Right lung (tissue), 2 donors: ENCODE measurements at regions not wholly inside any gene's neighbourhood (a gene's known extent, or its start where the extent isn't known, plus 50 kb on each side); places are given as distances from the start of the nearest gene placed in this dataset.
"Not testable (repeated sequence)": the region's sequence is repeated elsewhere in the genome, so short reads cannot be mapped to it uniquely, and the experiment has no call there.

Experiments used
- DNase-seq, 2 donors: peaks; one replicate each; pipeline ENCODE4 v3.0.0-alpha.2; 2013

DNA sequence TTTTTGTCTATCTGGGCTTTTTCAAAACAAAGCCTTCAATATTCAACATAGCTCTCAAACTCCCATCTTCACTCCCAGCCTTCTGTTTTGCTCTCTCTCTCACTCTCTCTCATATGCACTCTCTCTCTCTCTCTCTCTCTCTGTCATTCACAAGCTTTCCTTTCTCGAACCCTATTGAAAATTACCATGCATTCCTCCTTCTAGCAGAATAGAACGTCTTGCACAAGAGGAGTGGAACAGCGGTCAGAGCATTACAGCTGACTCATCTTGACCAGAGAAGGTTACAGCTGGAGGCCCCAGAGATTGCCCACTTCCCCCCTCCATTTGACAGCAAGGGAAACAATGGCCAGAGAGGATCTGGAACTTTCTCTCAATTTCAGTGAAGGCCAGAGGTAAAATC, 51.0 kb upstream of the LIFR start:
- no peak for DNase-seq

GRCh38 chr5:38607930-38608564, 51.6 kb upstream of the LIFR start:
- DNase-seq = no peak

GRCh38 chr5:38608874-38609273, 52.4 kb upstream of the LIFR start:
- no peak for DNase-seq

DNA sequence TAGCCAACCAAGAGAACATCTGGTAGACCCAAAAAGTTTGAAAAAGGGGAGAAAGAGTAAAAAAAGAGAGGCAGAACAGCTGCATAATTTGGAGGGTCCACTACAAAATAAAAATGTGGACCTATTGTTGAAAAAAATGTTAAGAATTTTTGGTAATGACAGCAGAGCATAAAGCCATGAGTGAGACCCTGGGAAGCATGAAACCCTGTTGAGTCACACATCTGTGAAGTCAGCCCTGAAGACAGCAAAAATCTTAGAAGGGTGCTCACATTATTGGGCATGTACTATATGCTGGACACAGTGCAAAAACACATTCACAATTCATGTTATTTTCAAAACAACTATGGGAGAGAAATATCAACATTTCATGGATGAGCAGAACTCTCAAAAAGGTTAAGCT, 56.4 kb upstream of the LIFR start:
- DNase-seq = no peak

DNA sequence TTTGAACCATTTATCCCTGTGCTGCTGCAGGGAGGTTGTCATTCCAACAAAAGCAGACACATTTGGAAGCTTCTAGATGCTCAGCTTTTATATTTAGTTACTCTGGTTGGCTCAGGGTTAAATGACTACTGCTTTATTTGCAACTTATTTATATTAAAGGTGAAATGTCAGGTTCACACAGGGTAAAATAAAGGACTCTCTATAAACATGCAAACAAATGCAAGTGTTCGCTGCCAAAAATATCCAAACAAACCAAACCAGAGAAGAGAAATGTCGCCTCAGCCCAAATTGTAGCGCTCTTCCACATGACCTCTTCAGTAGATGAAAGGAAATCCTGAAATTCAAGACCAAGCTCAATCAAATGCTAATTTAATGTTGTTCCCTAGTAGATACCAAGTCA, 57.0 kb upstream of the LIFR start:
- peak in 1 of 2 donors; percentile 31 for DNase-seq

- DNase-seq = peak; percentile 67 to 71
Measured at GRCh38 chr5:38613992-38614836, 57.8 kb upstream of the LIFR start.

GRCh38 chr5:38615042-38615441, 58.6 kb upstream of the LIFR start:
- no peak for DNase-seq

DNA sequence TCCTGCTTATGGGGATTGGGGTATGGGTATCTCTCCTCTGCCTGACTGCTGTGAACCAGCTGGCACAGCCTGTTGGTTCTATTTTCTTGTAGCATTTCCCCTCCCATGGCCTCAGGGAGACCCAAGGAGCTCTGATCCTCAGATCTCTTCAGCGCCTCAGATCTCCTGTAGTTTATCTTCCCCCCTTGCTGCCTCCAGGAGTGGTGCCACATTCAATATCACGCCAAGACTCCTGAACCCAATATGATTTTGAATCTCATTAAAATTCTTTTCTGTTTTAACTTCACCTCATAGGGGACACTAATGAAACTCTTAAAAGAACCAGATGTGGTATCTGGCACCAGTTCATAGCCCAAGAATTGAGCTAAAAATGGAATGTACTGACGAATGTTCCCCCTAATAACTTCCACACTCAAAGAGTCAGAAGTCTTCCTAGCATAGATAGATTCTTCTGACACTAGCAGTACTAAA, 59.6 kb upstream of the LIFR start:
- peak in 1 of 2 donors; percentile 31 for DNase-seq

- DNase-seq = no peak
Measured at GRCh38 chr5:38618154-38618553, 61.7 kb upstream of the LIFR start.

- no peak for DNase-seq
Measured at GRCh38 chr5:38621331-38621730, 64.9 kb upstream of the LIFR start.

- DNase-seq = no peak
Measured at GRCh38 chr5:38621840-38622437, 65.5 kb upstream of the LIFR start.

DNA sequence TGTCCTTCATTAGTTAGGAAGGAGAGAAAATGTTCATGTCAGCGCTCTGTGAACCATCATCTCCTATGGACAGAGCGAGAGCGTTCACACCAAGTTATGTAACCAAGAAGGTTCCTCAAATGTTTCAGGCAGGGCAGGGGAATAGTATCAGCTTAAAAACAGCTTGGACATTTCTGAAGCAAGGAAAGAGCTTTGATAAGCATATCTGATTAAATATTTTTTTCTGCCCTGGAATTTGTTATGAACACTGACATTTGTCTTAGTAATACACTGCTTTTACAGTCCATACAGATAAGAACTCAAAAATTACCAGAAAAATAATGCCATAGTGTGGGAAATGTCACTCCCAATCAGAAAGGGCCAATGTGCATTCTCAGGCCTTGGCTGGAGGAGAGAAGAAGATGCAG, 66.3 kb upstream of the LIFR start:
- peak; percentile 38 for DNase-seq

DNA sequence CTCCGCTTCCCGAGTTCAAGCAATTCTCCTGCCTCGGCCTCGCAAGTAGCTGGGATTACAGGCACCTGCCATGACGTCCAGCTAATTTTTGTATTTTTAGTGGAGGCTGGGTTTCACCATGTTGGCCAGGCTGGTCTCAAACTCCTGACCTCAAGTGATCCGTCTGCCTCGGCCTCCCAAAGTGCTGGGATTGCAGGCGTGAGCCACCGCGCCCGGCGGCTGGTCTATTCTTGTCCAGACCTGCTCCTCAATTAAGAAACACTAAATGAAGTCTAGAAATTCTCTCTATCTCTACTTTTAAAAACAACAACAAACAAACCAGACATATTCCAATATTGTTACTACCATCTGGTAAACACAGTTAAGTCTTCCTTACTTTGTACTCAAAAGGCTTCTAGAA, 68.1 kb upstream of the LIFR start:
- not testable (repeated sequence) for DNase-seq

- not testable (repeated sequence) for DNase-seq
Measured at GRCh38 chr5:38631376-38631775, 74.9 kb upstream of the LIFR start.

DNA sequence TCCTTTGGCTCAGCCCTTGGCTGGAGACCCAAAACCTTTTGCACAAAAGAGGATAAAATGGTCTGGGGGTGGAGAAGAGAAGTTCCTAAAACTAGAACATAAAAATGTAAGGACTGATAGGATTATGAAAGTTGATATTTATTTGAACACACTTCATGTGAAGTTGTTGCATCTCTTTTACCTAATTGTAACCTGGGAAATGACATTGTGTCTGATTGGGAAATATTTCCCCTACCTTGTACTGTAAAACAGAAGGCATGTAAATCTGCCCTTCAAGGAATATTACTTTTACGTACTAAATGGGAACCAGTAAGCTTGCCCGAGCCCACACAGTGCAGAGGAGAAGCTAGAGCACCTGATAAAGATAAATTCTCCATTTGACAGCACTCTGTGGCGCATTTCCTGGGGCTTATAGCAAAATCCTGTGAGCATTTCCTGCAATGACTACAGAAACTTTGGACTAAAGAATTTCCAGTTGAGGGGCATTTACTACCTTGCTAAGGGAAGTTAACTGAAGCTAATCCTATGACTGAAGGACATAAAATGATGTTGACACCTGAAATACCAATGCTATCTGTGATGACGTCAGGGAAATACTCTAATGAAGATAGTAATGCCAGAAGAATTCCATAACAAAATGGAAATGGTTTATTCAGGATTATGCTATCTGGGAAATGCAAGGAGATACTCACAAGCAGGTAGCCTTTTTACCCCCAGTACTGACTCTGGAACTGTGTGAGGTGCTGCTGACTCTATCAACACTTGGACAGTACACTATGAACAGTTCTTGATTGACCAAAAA, 78.3 kb upstream of the LIFR start:
- no peak for DNase-seq

GRCh38 chr5:38636626-38637025, 80.2 kb upstream of the LIFR start:
- DNase-seq = peak in 1 of 2 donors; percentile 23

DNA sequence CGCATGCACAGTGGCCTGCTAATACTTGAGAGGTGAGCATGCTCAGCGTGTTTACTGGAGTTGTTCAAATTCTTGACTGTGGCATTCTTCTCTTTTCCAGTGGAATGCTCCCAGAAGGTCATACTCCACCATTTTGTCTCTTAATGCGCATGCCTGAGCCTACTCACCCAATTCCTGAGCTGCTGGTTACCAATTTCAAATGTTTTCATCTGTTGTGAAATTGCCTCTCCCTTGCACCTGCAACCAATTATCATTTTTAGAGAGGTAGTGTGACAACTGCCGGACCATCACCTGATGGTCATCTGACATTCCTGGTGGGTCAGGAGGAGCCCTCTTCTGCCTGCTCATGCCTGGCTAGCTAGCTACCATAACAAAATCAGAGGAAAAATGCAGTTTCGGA, 82.2 kb upstream of the LIFR start:
- no peak for DNase-seq

DNA sequence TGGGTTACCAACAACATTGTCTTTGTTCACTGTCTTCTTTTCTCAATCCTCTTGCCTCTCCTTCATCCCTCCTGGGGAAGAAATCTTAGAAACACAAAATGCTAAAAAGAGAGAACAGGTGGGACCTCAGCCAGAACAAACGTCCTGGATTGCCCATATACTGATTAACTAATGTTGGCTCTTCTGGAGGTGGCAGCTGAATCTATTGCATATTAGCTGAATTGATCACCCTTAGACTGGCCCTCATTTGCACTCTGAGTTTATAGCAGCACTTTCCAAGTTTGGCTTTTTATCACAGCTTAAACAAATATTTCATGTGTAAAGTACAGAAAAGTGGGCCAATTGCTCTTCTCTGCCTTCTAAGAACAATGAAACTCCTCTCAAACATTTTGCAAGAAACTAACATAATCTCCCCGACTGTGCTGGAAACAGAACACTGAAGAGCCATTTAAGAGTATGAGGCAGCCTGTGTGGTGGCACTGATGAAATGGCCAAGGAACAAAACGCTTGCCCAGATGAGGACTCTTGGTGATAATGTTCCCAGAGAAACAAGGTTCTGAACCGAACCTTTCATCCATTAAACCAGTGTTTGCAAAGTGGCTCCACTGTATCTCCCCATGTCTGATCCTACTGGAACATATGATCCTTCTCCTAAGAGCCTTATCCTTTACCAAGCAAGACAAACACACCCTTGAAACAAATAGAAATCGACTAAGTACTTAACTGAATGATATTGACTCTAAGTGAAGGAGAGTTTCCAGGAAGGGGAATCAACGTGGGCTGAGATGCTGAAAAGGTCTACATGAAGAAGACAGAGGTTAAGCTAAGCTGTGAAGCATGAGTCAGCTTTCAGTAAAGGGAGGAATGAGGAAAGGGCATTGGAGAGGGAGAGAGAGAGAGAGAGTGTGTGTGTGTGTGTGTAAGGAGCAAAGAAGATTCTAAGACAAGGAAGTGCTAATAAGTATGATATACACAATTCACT, 83.2 kb upstream of the LIFR start:
- no peak for DNase-seq

DNA sequence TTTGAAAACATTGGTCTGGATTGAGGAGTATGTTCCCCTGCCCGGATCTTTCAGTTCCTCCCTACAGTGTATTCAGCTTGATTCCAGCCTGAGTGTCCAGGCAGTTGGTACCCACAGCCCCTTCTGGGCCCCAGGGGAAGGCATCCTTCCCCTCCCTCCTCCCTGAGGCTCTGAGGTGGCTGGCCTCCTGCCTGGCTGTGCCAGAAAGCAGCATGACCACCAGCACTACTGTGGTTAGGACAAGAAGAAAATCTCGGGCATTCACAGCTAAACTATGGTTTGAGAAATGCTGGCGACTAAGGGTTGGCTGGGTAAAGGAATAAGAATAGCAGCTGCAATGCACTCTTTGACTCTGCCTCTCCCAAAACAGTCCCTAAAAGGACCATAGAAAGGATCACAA, 84.6 kb upstream of the LIFR start:
- DNase-seq = no peak

DNA sequence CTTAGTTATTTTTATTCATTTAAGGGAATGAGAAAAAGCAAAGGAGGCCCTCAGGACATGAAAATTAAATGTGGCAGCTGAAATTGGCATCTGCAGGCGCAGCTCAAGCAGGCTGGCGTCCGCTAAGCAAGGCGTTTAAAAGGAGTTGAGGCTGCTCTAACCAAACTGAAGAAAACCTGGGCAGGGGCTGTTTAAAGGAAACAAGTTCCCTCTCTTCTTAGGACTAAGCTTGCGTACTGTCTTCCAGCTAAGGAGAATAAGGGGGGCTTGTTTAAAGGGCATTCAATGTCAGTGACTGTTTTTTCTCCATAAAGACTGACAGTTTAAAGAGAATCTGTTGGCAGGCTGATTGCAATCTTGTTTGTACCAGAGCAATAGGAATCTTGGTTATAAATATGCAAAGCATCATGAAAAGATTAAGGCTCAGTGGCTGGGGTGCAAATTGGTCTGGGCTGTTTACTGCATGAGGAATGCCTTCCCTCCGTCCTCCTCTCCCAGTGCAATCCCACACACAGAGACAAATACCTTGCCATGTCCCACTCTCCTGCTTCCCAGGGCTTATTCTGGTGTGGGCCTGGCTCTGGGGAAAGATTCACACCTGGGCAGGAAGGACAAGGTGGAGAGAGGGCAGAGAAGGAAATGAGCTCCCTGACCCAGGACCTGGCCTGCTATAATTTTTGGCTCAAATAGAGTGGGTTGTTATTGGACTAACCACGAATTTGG, 85.9 kb upstream of the LIFR start:
- DNase-seq = no peak
